Ureter (tissue), 1 donor: ENCODE measurements at regions not wholly inside any gene's neighbourhood (a gene's known extent, or its start where the extent isn't known, plus 50 kb on each side); places are given as distances from the start of the nearest gene placed in this dataset.
"Not testable (repeated sequence)": the region's sequence is repeated elsewhere in the genome, so short reads cannot be mapped to it uniquely, and the experiment has no call there.

Source experiments
- DNase-seq: peaks from one replicate; pipeline ENCODE4 v3.0.0-alpha.2; 2020; ENCODE audit warnings: low spot score
- donor health status: DM: yes; HTN: yes; CAD: no.

DNA sequence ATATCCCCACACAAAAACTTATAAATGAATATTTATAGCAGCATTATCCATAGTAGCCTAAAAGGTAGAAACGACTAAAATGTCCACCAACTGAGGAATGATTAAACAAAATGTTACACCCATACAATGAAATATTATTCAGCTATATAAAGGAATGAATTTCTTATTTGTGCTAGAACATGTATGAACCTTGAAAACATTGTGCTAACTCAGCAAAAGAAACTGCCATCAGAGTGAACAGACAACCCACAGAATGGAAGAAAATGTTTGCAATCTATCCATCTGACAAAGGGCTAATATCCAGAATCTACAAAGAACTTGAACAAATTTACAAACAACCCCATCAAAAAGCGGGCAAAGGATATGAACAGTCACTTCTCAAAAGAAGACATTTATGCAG lies 155.3 kb upstream of the DIAPH2 start:
- DNase-seq = not testable (repeated sequence)

DNA sequence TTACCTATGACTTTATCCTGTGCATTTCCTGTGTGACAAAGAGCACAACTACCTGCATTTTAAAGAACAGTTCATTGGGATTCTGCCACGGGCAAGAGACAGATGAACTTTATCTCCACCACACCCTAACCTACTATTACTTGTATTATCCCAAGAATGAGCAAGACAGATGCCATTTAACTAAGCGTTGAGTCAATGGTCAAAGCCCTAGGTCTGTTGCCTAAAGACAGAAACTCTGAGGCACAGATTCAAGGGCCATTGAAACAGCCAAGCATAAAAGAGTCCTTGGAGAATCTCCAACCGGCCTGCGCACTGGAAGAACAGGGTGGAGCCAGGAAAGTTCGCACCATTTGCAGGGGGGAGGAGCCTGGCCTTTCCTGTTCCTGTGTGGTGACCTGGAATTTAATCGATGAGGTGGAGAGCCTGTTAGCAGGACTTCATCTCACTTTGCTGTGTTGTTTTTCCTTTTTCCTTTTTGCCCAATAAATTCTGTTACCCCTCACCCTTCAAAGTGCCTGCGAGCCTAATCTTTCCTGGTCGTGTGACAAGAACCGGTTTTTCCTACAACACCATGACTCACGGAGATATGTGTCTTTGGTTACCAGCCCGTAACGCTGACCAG lies 146.4 kb upstream of the DIAPH2 start:
- no peak for DNase-seq

DNA sequence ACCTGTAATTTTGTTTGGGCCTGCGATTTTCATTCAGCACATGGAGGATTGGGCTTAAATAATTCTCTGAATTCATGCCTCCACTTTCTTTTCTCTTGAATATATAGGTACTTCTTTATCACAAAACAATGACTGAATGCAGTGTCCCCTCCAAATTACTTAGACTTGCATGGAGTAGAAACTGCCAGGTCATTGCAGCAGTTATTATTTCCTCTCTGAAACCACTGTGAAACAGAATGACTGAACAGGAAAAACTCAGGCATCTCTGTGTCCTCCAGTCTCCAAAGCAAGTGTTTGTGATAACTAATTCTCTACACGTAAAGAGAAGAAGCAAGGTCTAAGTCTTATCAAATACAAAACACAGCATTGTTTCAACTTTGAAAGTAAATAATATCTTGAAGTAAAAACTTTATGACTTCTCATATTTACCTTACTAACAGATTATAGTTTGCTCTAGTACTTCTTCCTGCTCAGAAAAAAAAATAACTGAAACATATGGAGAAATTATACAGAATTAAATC lies 144.5 kb upstream of the DIAPH2 start:
- DNase-seq = no peak

DNA sequence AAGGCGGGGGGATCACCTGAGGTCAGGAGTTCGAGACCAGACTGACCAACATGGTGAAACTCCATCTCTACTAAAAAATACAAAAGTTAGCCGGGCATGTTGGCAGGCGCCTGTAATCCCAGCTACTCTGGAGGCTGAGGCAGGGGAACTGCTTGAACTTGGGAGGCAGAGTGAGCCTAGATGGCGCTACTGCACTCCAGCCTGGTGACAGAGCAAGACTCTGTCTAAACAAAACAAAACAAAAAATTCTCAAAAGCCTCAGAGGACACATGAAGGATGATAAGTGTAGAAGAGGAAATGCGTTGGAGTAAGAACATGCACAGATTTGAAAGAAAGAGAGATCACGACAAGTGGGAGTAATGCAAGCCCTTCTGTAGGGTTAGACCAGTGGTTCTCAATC lies 138.4 kb upstream of the DIAPH2 start:
- DNase-seq = not testable (repeated sequence)

DNA sequence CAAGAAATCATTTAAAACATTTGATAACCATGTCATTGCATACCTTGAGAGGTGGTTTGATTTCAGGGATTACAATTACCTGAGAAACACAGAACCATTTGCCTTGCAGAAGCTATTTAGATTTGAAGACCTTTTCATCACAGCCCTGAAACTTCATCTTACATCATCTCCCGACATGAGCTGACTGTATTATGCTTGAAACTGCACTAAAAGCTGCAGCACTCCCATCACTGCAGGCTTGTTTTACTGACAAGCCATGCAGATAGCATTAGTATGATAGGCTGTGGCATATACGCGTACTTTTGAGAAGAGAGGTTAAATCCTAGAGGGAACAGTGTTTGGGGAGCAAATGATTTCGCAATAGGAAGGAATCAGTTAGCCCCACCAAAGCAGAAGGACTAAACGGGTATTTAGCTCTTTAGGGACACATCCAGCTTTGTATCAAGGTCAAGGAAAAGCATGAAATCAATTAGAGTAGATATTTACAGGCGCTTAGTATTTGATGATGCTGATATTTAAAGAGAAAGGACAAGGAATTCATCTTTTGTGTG lies 133.2 kb upstream of the DIAPH2 start:
- no peak for DNase-seq

DNA sequence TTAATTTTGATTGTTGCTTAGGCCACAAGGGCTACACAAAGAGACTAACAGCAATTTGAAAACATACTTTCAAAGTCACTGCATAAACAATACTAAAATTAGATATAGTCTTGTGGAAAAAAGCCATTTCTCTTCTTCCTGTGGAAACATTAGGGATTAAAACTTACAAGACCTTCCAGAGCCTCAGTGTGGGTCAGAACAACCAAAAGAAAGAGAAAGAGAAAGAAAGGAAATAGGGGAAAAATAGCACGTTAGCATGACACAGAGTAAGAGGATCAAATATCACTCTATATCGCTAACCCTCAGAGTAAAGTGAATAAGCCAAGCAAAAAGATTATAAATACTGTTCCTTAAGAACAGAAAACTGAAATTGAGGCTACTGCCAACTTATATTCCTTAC lies 127.8 kb upstream of the DIAPH2 start:
- no peak for DNase-seq

DNA sequence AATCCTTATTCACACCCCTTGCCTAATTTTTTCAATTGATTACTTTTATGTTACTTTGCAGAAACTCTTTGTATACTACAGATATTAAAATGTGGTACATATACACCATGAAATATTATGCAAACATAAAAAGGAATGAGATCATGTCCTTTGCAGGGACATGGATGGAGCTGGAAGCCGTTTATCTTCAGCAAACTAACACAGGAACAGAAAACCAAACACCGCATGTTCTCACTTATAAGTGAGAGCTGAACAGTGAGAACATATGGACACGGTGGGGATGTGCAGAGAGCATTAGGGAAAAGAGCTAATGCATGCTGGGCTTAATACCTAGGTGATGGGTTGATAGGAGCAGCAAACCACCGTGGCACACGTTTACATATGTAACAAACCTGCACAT lies 123.5 kb upstream of the DIAPH2 start:
- not testable (repeated sequence) for DNase-seq

DNA sequence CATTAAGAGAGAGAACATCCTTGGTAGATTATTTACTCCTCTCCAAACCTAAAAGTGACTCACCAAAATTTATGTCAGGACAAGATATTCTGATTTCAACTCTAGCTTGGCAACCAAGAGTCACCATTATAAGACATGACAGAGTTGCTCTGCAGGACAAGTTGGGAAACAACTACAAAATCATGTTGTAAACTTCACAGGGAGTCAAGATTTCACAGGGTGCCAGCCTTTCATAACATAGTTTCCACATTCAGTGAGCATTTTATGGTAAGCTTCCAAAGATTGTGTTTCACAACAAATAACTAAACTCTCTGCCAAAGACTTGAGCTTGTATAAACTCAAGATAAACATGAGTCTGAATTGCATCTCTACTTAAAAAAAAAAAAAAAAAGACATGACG lies 121.0 kb upstream of the DIAPH2 start:
- DNase-seq = no peak

DNA sequence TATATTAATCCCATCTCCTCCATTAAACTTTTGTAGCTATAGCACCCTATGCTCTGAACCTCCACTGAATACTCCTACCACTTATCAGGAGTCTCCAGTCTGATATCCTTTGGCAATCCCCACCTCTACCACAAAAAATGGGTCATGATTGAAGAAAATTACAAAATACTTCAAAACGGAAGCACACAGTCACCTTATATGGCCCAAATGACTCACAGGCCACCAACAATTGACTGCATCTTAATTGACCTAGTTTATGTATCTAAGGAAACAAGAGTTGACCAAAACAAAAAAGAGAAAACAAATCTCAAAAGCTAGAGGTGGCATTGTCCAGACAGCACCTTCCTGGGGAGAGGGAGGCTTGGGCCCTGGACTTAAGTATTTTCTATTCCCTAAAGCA lies 120.0 kb upstream of the DIAPH2 start:
- no peak for DNase-seq

DNA sequence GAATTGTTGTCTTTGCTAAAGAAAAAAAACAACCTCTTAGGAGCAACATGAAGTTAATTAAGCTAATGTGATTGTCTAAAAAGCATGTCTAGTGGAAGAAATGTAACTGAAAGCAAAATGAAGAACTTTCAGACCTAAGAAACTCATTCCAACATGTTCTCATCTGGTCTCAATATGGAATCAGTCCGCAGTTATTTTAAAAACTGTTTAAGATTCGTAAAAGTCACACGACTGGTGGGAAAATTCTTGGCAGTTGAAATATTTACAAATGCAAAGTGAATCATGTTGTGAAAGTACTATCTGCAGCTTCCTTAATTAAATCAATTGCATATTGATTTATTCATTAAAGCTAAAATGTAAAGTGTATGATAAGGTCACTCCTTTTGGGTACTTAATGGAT lies 117.8 kb upstream of the DIAPH2 start:
- DNase-seq = no peak

DNA sequence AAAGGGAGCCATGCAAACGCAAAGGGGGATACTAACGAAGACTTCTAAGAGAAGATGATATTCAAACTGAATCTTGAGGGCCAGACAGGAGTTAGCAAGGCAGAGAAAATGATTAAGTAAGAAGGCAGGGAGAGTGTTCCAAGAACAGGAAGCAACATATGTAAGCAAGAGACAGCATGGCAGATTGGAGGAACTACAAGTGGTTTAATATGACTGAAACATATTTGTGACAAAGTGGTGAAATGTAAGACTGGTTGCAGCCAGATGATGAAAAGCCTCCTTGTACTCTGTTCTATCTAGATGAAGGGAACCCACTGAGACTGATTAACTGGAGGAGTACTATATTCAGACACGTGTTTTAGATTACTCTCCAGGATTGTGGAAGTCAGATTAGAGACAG lies 116.6 kb upstream of the DIAPH2 start:
- DNase-seq = no peak

DNA sequence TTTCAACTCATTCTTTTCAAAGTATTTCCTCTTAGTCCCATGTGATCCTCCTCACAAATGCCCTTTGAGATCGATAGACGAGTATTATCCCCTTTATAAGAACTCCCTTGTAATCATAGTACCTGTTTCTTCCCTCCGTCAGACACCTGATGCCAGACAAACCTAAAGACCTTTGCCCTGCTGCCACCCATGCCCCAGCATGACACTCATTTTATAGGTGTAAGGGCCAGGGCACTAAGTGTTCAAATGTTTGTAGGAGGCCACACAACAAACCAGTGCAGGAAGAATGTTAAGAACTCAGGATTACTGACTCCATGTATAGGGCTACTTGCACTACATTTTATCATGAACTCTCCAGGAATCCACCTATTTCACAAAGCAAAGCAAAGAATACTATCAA lies 115.6 kb upstream of the DIAPH2 start:
- no peak for DNase-seq

DNA sequence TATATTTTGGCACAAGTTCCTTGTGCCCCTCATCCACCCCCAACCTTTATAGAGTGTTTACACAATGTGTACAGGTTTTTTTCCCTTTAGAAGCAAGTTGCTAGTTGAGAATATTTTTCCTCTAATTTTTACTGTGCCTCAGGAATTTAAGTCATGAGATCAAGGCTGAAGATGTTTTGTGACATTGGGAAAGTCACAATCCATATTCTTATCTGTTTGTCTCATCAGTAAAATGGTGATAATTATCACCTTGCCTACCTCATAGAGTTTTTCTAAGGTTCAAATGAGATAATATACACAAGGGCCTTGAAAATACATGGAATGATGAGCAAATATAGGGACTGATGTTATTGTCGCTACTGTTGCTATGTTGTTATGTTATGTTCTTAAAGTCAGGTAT lies 109.6 kb upstream of the DIAPH2 start:
- DNase-seq = no peak

DNA sequence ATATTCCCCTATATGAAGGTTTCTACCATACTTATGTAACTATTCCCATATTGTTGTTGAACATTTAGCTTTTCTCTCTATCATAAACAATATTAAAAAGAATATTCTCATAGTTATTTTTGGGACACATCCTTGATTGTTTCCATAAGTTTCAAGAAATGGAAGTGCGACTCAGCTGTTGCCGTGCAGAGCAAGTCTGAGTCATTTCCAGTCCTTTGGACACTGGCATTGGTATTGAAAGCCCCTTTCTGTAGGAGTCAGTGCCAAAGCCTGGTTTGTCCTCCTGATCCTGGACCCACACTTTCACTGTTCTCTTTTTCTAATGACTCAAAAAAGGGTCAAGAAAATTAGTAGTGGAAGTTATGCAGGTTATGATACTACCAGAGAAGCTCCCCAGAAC lies 108.3 kb upstream of the DIAPH2 start:
- no peak for DNase-seq

DNA sequence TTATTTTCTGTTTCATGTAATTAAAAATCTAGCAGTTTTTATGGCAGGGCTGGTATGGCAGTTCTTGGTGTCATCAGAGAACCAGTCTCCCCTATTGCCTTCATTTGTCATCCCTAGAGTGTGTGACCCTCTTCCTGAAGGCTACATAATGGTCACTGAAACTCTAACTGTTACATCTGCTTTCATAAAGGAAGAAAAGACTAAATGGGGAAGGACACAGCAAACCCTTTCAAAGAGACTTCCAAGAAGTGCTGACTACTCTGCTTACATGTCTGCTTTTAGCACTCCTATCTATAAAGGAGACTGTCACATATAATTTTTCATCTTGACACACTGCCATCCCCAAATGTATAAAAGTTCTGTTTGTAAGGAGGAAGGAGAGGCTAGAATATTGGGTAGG lies 105.9 kb upstream of the DIAPH2 start:
- no peak for DNase-seq

DNA sequence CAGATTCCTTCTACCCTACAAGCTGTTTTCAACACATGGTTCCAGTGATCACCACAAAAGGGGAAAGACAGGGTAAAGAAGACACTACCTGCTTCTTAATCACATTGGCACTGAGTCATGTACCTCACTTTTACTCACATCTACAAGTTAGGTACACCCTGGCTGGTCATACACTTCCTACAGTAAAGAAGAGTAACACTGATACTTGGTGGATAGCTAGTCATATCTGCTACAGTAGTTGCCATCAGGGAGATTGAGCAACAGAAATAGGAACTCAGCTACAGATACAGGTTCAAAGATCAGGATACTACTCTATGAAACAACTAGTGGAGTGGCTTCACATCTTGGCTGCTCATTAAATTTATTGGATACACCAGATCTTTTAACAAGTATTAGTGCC lies 105.4 kb upstream of the DIAPH2 start:
- no peak for DNase-seq

DNA sequence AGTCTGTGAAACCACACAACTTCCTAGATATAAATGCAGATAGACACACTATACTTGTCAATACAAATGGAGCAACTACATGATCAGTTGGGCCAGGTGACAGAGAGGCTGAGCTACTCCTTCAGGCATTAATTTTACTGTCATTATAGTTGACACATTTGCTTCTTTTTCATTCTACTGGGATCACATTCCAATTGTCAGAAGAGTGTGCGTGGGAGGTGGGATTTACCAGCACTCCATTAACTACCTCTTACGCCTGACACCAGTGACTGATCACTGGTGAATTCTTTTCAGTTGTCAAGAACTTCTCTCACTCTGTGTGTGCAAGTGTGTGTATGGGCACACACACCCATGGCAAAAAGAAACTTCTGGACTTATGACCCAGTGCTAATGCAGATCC lies 94.2 kb upstream of the DIAPH2 start:
- no peak for DNase-seq

DNA sequence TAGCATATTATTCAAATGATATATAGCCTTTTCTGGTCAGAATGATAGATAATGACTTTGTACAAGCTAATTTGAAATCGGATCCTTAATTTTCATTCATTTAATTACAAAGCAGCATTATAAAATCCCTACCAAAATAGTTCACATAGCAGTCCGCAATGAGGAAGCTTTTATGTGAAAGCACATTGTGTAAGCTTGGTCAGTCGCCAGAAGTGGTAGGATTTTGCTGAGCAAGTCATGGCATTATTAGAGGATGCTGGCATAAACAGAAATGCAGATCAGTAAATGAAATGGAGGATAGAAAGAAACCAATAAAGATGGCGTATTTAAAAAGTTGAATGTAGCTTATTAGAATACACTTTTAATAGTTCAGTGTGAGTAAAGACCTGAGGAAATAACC lies 93.2 kb upstream of the DIAPH2 start:
- no peak for DNase-seq

DNA sequence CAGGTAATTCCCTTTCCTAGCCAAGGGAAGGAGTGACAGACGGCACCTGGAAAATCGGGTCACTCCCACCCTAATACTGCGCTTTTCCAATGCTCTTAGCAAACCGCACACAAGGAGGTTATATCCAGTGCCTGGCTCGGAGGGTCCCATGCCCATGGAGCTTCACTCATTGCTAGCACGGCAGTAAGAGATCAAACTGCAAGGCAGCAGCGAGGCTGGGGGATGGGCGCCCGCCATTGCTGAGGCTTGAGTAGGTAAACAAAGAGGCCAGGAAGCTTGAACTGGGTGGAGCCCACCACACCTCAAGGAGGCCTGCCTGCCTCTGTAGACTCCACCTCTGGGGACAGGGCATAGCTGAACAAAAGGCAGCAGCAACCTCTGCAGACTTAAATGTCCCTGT lies 86.8 kb upstream of the DIAPH2 start:
- DNase-seq = not testable (repeated sequence)

DNA sequence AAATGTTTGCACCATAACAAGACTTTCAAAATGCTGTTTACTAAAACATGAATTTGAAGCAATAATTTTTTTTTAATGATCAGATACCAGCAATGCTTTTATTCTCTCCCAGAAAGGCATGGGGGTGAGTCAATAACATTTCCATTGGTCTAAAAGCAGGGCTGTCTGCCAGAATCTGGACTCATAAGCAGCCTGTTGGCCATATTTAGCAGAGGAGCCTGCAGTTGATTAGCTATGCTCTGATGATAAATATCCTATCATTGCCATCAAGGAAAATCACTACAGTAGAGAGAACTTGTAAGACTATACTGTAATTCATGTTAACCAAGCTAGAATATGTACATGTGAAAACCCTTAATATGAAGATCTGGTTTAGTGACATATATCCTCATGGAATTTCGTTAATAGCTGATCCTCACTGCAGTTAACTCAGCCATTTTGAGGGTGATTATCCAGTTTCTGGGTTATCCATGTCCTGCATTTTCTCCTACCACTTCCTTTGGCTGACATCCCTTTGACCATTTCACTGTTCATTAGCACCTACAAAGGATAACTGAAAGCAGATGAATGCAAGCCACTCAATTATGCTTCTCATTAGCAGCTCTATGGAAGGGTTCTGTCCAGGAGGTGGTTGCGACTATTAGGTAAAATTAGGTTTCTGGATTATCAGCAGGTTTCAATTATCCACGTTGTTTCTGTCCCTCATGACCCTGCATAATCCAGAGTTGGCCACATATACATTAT lies 72.9 kb upstream of the DIAPH2 start:
- DNase-seq = no peak

DNA sequence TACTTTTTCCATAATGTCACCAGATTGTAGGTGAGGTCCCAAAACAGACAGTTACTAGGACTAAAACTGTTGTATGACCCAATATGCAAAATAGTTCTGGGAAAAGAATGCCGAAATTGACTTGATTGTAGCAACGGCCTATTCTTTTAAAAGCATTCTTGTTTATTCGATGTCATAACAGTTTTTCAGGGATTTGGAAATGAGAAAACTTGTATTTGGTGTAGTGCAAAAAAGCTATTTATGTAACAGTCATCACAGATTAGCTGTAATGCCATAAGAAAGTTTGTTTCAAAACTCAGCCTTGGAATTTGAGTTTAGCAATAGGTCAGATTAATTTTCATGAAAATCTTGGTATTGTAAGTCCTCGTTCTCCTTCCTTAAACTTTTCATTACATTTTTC lies 69.2 kb upstream of the DIAPH2 start:
- DNase-seq = no peak

DNA sequence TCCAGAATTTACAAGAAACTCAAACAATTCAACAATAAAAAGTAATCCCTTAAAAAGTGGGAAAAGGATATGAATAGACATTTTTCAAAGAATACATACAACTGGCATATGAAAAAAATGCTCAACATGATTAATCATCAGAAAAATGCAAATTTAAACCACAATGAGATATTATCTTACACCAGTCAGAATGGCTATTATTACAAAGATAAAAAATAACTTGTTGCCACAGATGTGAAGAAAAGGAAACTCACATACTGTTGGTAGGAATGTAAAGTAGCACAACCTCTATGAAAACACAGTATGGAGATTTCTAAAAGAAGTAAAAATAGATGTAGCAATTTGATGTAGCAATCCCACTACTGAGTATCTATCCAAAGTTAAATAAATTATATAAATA lies 65.1 kb upstream of the DIAPH2 start:
- DNase-seq = no peak

DNA sequence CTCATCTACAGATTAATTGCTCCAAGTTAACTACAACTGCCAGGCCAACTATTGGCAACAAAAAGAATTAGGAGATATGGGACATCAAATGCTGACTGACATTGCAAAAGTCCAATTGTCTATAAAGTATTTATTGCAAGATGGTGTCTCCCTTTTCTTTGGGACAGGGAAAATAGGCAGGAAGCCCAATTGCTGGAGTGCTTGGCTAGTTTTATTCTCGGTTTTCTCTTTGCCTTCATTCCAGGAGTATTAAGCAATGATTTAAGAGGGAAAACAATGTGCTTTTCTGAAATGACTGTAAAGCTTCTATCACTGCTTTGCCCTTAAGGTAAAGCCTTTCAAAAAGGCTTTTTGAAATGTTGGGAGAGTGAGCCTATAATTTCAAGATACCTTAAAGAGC lies 62.8 kb upstream of the DIAPH2 start:
- no peak for DNase-seq
